Calu3 (cell line): ENCODE measurements at regions not wholly inside any gene's neighbourhood (a gene's known extent, or its start where the extent isn't known, plus 50 kb on each side); places are given as distances from the start of the nearest gene placed in this dataset.

Experiments used
- BruUV-seq: library from RNA; stranded (reverse); fragments of 400-500 nt; replicated peaks from 2 replicates; lab custom pipeline; 2021; lab: Mats Ljungman, UMichigan
- CTCF ChIA-PET: fragments of 300-600 bp; sonication (Branson Sonifier 250); formaldehyde crosslinking; loops from one replicate; lab custom pipeline; 2022; ENCODE audit warnings: antibody characterized with exemption; lab: Charles Lee
- DNase-seq: peaks from one replicate; pipeline ENCODE4 v3.0.0; 2022
- H3K27ac Mint-ChIP-seq: one replicate; pipeline ENCODE4 v1.8.0; 2022; ENCODE audit warnings: mixed read lengths; ENCODE audit not compliant: unreplicated experiment
- H3K27me3 Mint-ChIP-seq: one replicate; pipeline ENCODE4 v1.8.0; 2022; ENCODE audit warnings: mixed read lengths; ENCODE audit not compliant: unreplicated experiment
- H3K36me3 Mint-ChIP-seq: one replicate; pipeline ENCODE4 v1.8.0; 2022; ENCODE audit warnings: mild to moderate bottlenecking, moderate library complexity, mixed read lengths; ENCODE audit not compliant: insufficient read depth, unreplicated experiment
- H3K4me1 Mint-ChIP-seq: one replicate; pipeline ENCODE4 v1.8.0; 2022; ENCODE audit warnings: mild to moderate bottlenecking, low read depth, mixed read lengths; ENCODE audit not compliant: unreplicated experiment
- H3K4me3 Mint-ChIP-seq: one replicate; pipeline ENCODE4 v1.8.0; 2022; ENCODE audit warnings: mild to moderate bottlenecking, low read depth, moderate library complexity, mixed read lengths; ENCODE audit not compliant: unreplicated experiment
- H3K9me3 Mint-ChIP-seq: one replicate; pipeline ENCODE4 v1.8.0; 2022; ENCODE audit warnings: low read depth, mixed read lengths; ENCODE audit not compliant: unreplicated experiment
- intact Hi-C: fragments of 100-400 bp; cut with micrococcal nuclease; formaldehyde crosslinking; loops from one replicate; pipeline ENCODE4 v1.10.0; 2022; ENCODE audit not compliant: unreplicated experiment
- TF ChIP-seq, protein P1 (sequence below): fragments of 200-600 bp; IDR thresholded peaks from one replicate; pipeline ENCODE4 v1.8.0; 2022; ENCODE audit warnings: antibody characterized with exemption; ENCODE audit not compliant: unreplicated experiment

DNA sequence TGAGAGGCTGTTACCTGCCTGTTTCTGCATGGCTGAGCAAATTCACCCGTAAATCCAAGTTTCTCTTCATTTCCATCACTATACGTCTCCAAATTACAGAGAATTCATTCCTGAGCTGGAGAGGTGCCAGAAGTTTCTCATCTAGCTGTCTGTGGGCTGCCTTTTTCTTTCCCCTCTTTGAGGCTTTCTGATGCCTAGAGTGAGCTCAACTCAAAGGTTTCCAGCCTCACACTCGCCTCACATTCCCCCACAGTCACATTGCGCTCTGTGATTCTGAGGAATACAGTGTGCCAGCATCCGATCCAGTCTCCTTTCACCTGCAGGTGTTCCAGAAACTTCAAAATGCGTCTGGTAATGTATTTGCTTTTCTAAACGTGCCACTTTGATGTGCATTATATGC is 267.2 kb downstream of the MFSD1 start, which contains the start of gene IQCJ:
Gene IQCJ (plus strand): TSS at position 229 of the 400 bp plus-strand sequence.
- intact Hi-C loops = no loop called here
- DNase-seq = no peak
- H3K27me3 Mint-ChIP-seq = no peaks in the 10 kb centered on the region
- H3K4me3 Mint-ChIP-seq = no peak within 1 kb of the TSS
- CTCF ChIA-PET = no interaction called here
- TF ChIP-seq, protein P1, sequence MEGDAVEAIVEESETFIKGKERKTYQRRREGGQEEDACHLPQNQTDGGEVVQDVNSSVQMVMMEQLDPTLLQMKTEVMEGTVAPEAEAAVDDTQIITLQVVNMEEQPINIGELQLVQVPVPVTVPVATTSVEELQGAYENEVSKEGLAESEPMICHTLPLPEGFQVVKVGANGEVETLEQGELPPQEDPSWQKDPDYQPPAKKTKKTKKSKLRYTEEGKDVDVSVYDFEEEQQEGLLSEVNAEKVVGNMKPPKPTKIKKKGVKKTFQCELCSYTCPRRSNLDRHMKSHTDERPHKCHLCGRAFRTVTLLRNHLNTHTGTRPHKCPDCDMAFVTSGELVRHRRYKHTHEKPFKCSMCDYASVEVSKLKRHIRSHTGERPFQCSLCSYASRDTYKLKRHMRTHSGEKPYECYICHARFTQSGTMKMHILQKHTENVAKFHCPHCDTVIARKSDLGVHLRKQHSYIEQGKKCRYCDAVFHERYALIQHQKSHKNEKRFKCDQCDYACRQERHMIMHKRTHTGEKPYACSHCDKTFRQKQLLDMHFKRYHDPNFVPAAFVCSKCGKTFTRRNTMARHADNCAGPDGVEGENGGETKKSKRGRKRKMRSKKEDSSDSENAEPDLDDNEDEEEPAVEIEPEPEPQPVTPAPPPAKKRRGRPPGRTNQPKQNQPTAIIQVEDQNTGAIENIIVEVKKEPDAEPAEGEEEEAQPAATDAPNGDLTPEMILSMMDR = no peak
- no TSS peak for BruUV-seq
- no peaks in the 10 kb centered on the region for H3K36me3 Mint-ChIP-seq
- H3K27ac Mint-ChIP-seq = no peak within 1 kb of the TSS
- H3K4me1 Mint-ChIP-seq = no peaks in the 10 kb centered on the region
- no peaks in the 10 kb centered on the region for H3K9me3 Mint-ChIP-seq

DNA sequence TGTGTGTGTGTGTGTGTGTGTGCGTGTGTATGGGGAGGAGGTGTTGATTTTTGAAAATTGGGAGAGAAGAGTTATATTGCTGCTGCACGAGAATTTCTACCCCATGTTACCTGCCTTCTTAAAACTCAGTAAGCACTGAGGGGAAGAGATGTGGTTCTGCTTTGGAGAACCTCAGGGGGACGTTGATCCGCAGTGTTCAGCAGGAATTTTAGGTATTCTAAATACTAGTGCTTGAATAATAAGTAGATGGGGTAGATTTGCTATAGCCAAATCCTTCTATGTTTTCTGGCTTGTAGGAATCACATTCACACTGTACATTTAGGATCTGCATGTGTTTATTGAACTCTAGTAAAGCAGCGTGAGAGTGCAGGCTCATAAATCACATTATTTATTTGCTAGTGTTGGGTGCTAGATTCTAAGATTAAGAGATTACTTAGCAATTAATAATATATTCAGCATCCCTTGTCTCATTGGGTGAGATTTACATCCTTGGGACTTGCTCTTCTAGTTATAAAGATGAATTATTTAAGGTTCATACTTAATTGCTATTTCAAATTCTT is 268.1 kb downstream of the MFSD1 start:
- Mint-ChIP-seq H3K4me1 (no peaks in the 10 kb centered on the region), H3K27me3 (no peaks in the 10 kb centered on the region), H3K4me3 (no peak overlapping the region), H3K27ac (no peak overlapping the region), H3K9me3 (no peaks in the 10 kb centered on the region), H3K36me3 (no peaks in the 10 kb centered on the region)
- TF ChIP-seq, protein P1 = no peak
- no TSS peak for BruUV-seq
- CTCF ChIA-PET = no interaction called here
- no peak for DNase-seq
- intact Hi-C loops = no loop called here

DNA sequence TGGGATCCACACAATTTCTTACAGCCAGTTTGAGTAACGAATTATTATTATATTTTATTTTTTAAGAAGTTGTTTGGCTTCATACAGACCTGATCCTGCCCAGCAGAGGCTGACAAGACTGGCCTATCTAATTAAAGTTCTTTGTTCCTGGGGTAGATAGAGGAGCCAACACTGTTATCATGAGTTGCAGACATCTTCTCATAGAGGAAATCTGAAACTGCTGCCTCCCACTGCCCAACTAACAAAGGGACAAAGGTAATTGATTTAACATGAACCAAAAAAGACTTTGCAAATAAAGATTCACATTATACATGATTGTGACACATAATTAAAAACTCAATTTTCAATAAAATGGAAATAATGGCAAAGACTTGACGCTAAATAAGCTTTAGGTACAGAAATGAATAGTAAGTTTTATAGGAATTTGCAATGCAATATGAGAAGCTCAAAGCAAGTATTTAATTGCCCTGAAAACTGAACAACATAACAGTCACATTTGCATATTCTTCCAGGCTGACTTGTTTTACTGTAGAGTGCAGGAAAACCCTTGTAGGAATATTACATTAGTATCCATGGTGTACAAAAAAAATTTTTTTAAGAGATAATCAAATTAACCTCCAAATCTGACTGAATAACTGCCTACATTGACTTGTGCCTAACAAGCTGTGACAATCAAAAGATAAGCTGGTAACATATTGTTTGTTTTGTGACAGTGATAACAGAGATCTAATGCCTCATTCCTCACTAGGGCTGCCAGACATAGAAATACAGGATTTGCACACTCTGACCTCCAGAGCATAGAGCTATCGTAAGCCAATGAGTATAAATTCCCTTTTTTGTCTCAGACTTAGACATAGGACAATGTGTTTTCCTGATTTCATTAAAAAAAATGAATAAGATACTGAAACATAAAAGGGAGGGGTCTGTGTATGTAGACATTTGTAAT is 273.2 kb downstream of the MFSD1 start:
- no peaks in the 10 kb centered on the region for H3K9me3 Mint-ChIP-seq
- intact Hi-C loops = no loop called here
- BruUV-seq = no TSS peak
- CTCF ChIA-PET = no interaction called here
- no peaks in the 10 kb centered on the region for H3K36me3 Mint-ChIP-seq
- no peaks in the 10 kb centered on the region for H3K4me1 Mint-ChIP-seq
- TF ChIP-seq, protein P1 = no peak
- no peaks in the 10 kb centered on the region for H3K27me3 Mint-ChIP-seq
- DNase-seq = no peak
- no peak overlapping the region for H3K27ac Mint-ChIP-seq
- H3K4me3 Mint-ChIP-seq = no peak overlapping the region

DNA sequence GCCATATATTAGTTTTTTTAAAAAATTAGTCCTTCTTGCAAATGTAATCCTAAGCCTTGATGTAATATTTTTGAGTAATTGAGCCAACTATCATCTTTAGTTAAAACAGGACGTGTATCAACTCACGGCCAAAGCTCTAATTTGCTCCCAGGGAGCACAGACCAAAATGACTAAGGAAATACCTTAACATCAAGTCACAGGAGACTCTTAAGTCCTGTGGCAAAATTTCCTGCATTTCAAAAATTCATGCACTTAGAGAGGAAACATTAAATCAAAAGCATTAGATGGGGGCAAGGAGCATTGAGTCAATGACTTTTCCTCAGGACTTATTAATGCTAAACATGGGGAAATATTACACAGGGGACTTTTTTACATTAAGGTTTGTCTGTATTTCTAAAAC is 276.0 kb downstream of the MFSD1 start:
- no peak for DNase-seq

More for the DNA sequence above, 276.0 kb downstream of the MFSD1 start:
- intact Hi-C loops = no loop called here
- Mint-ChIP-seq H3K27ac (no peak overlapping the region), H3K9me3 (no peaks in the 10 kb centered on the region), H3K4me1 (no peaks in the 10 kb centered on the region), H3K36me3 (no peaks in the 10 kb centered on the region), H3K4me3 (no peak overlapping the region), H3K27me3 (no peaks in the 10 kb centered on the region)
- TF ChIP-seq, protein P1 = no peak
- no TSS peak for BruUV-seq
- CTCF ChIA-PET = no interaction called here
